Neutrophil (primary cell): ENCODE measurements at regions not wholly inside any gene's neighbourhood (a gene's known extent, or its start where the extent isn't known, plus 50 kb on each side); places are given as distances from the start of the nearest gene placed in this dataset.

ENCODE experiments used
- H3K27ac ChIP-seq: fragments of 200-600 bp; sonication (generic); 2 replicates; pipeline ENCODE4 v1.5.1; 2016; ENCODE audit warnings: mild to moderate bottlenecking, moderate library complexity
- H3K27me3 ChIP-seq: fragments of 200-600 bp; sonication (generic); 2 replicates; pipeline ENCODE4 v1.6.0; 2016; ENCODE audit warnings: mild to moderate bottlenecking
- H3K36me3 ChIP-seq: fragments of 200-600 bp; sonication (generic); 2 replicates; pipeline ENCODE4 v1.5.1; 2017
- H3K4me1 ChIP-seq, 2 experiments: fragments of 200-600 bp in 1 of 2; sonication (generic) in 1 of 2; 1 replicate in 1 of 2; 2 replicates in 1 of 2; pipeline versions ENCODE4 v1.5.1 to v1.6.1; 2013 to 2016; ENCODE audit warnings: low read depth in 1 of 2, low read length in 1 of 2, mild to moderate bottlenecking in 1 of 2, moderate library complexity in 1 of 2; ENCODE audit not compliant: control insufficient read depth in 1 of 2, insufficient read depth in 1 of 2
- H3K4me3 ChIP-seq, 2 experiments: fragments of 200-600 bp in 1 of 2; sonication (generic) in 1 of 2; 1 replicate in 1 of 2; 2 replicates in 1 of 2; pipeline ENCODE4 v1.5.1; 2013 to 2016; ENCODE audit warnings: low read depth in 1 of 2, low read length in 1 of 2, mild to moderate bottlenecking in 1 of 2, moderate library complexity in 1 of 2
- H3K9me3 ChIP-seq: fragments of 200-600 bp; sonication (generic); 2 replicates; pipeline ENCODE4 v1.5.1; 2016
- CTCF ChIP-seq: fragments of 200-600 bp; sonication (generic); IDR thresholded peaks from 2 replicates; pipeline ENCODE4 v1.5.1; 2016; ENCODE audit warnings: antibody characterized with exemption

- no peak overlapping the region for H3K4me3 ChIP-seq
- no peaks in the 10 kb centered on the region for H3K36me3 ChIP-seq
- TF ChIP-seq CTCF, result no peak
- no peak overlapping the region for H3K27ac ChIP-seq
- H3K4me1 ChIP-seq, result no peaks in the 10 kb centered on the region
- no peaks in the 10 kb centered on the region for H3K9me3 ChIP-seq
- H3K27me3 ChIP-seq, result no peaks in the 10 kb centered on the region
These were observed 117.6 kb upstream of the APCDD1 start for GRCh38 chr18:10336749-10337350.

GRCh38 chr18:10340821-10341220, 113.6 kb upstream of the APCDD1 start:
- Histone ChIP-seq H3K27me3 (no peaks in the 10 kb centered on the region), H3K9me3 (no peaks in the 10 kb centered on the region), H3K4me3 (no peak overlapping the region), H3K4me1 (no peaks in the 10 kb centered on the region), H3K36me3 (no peaks in the 10 kb centered on the region), H3K27ac (no peak overlapping the region)
- no peak for TF ChIP-seq CTCF

- no peaks in the 10 kb centered on the region for H3K9me3 ChIP-seq
- H3K36me3 ChIP-seq, result no peaks in the 10 kb centered on the region
- no peak for TF ChIP-seq CTCF
- H3K4me3 ChIP-seq, result no peak overlapping the region
- no peaks in the 10 kb centered on the region for H3K27me3 ChIP-seq
- no peak overlapping the region for H3K27ac ChIP-seq
- no peaks in the 10 kb centered on the region for H3K4me1 ChIP-seq
These were observed 110.7 kb upstream of the APCDD1 start for GRCh38 chr18:10343778-10344177.

- H3K27ac ChIP-seq, result no peak overlapping the region
- no peak overlapping the region for H3K4me3 ChIP-seq
- no peaks in the 10 kb centered on the region for H3K36me3 ChIP-seq
- H3K27me3 ChIP-seq, result no peaks in the 10 kb centered on the region
- H3K9me3 ChIP-seq, result no peaks in the 10 kb centered on the region
- TF ChIP-seq CTCF, result no peak
- no peaks in the 10 kb centered on the region for H3K4me1 ChIP-seq
These were observed 107.6 kb upstream of the APCDD1 start for GRCh38 chr18:10346749-10347415.

GRCh38 chr18:10349561-10349960, 104.9 kb upstream of the APCDD1 start:
- Histone ChIP-seq H3K36me3 (no peaks in the 10 kb centered on the region), H3K4me1 (no peaks in the 10 kb centered on the region), H3K27me3 (no peaks in the 10 kb centered on the region), H3K27ac (no peak overlapping the region), H3K9me3 (no peaks in the 10 kb centered on the region), H3K4me3 (no peak overlapping the region)
- TF ChIP-seq CTCF, result no peak
